NB4 (cell line): ENCODE measurements at regions not wholly inside any gene's neighbourhood (a gene's known extent, or its start where the extent isn't known, plus 50 kb on each side); places are given as distances from the start of the nearest gene placed in this dataset.

Experiments used
- CTCF ChIP-seq: IDR thresholded peaks from one replicate; pipeline ENCODE4 v1.5.1; 2012; ENCODE audit warnings: low read depth, low read length
- MYC ChIP-seq: IDR thresholded peaks from 2 replicates; pipeline ENCODE4 v1.6.1; 2011; ENCODE audit warnings: low read depth, low read length
- POLR2A ChIP-seq: IDR thresholded peaks from 2 replicates; pipeline ENCODE4 v1.6.1; 2011; ENCODE audit warnings: mild to moderate bottlenecking; ENCODE audit not compliant: insufficient read length; ENCODE audit errors: extremely low read depth
- TF ChIP-seq, protein P1 (sequence below): IDR thresholded peaks from 2 replicates; pipeline ENCODE4 v1.6.1; 2011; ENCODE audit warnings: low read depth, low read length

DNA sequence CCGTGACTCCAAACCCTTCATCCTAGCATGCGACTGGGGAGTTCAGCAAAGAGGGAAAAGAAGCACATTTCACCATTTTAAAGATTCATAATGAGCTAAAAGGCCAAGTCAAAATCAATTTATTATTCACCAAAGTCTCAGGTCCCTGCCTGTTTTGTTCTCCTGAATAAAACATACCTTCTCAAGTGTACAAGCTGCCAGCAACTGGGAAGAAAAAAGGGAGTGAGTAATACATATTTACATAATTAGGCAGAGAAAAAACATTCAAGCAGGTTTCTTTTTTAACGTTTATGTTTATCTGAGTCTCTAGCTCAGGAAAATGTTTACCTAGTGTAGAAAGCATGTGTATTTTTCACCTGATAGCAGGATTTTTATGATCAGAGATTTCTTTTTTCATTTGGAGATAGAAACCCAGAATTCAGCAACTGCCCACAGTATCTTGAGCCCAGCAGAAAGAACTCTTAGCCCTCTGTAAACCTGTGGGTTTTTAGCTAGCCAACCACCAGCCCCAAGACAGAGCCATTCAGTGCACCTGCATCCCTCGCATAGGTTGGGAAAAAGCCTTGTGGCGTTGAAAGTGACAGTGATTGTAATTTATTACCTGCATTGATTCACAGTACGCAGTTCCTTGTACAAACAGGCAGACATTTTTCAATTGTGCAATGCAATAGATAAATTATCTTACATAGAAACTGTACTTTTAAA is 117.9 kb upstream of the GRIA1 start:
- no peak for TF ChIP-seq CTCF
- no peak for TF ChIP-seq POLR2A
- TF ChIP-seq, protein P1, sequence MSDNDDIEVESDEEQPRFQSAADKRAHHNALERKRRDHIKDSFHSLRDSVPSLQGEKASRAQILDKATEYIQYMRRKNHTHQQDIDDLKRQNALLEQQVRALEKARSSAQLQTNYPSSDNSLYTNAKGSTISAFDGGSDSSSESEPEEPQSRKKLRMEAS: no peak
- TF ChIP-seq MYC: no peak
